Endothelial cell of umbilical vein (primary cell): ENCODE measurements at regions not wholly inside any gene's neighbourhood (a gene's known extent, or its start where the extent isn't known, plus 50 kb on each side); places are given as distances from the start of the nearest gene placed in this dataset.

Experiments used
- BruUV-seq: library from RNA; stranded (reverse); fragments of 400-500 nt; replicated peaks from 2 replicates; lab custom pipeline; 2021; lab: Mats Ljungman, UMichigan
- CTCF ChIA-PET: fragments of 300-600, 350-600 bp; sonication (Branson Sonifier 250); formaldehyde crosslinking; loops from one replicate; lab custom pipeline; 2021; ENCODE audit warnings: antibody characterized with exemption, inconsistent platforms; lab: Charles Lee
- POLR2A ChIA-PET: fragments of 300-600, 350-600 bp; sonication (Branson Sonifier 250); formaldehyde crosslinking; loops from one replicate; lab custom pipeline; 2021; ENCODE audit warnings: antibody characterized with exemption, inconsistent platforms; lab: Charles Lee
- DNase-seq: peaks from one replicate; pipeline ENCODE4 v3.0.0-alpha.2; 2011; ENCODE audit warnings: low read depth, low spot score
- FAIRE-seq: peaks from 2 replicates; lab custom pipeline; 2011; peaks lifted over from hg19 to GRCh38; lab: Jason Lieb, UNC
- H2AFZ ChIP-seq: 2 replicates; pipeline ENCODE4 v1.6.0; 2012; ENCODE audit warnings: low read depth, low read length, control low read depth, inconsistent platforms
- H3K27ac ChIP-seq: 2 replicates; pipeline ENCODE4 v1.5.1; 2011; ENCODE audit warnings: low read depth, mild to moderate bottlenecking, control low read depth, low read length, moderate library complexity; ENCODE audit not compliant: insufficient read depth
- H3K27me3 ChIP-seq, 2 experiments: 2 replicates each; pipeline versions ENCODE4 v1.6.0 to v1.6.1; 2011; ENCODE audit warnings: low read length in 2 of 2, mixed read lengths in 1 of 2; ENCODE audit not compliant: control insufficient read depth in 2 of 2, insufficient read depth in 2 of 2
- H3K36me3 ChIP-seq, 2 experiments: 2 replicates in 1 of 2; 3 replicates in 1 of 2; pipeline ENCODE4 v1.5.1; 2011; ENCODE audit warnings: low read length in 2 of 2, mild to moderate bottlenecking in 1 of 2, moderate library complexity in 1 of 2; ENCODE audit not compliant: control insufficient read depth in 2 of 2, insufficient read depth in 2 of 2; ENCODE audit errors: extremely low read depth in 1 of 2
- H3K4me1 ChIP-seq: 3 replicates; pipeline ENCODE4 v1.5.1; 2011; ENCODE audit warnings: mild to moderate bottlenecking, low read length; ENCODE audit not compliant: control insufficient read depth, insufficient read depth; ENCODE audit errors: extremely low read depth
- H3K4me2 ChIP-seq: 2 replicates; pipeline ENCODE4 v1.6.1; 2011; ENCODE audit warnings: low read length, control low read depth, mixed read lengths; ENCODE audit not compliant: insufficient read depth
- H3K4me3 ChIP-seq, 3 experiments: fragments of 200-600 bp in 1 of 3; sonication (generic), shearing (Covaris generic) in 1 of 3; replicated peaks in 1 of 3; 2 replicates each; pipeline ENCODE4 v1.5.1; 2011 to 2016; ENCODE audit warnings: control low read depth in 3 of 3, low read length in 3 of 3, mild to moderate bottlenecking in 2 of 3, inconsistent platforms in 1 of 3, low read depth in 1 of 3, moderate library complexity in 1 of 3; ENCODE audit not compliant: insufficient read depth in 1 of 3
- H3K79me2 ChIP-seq: 2 replicates; pipeline ENCODE4 v1.6.0; 2012; ENCODE audit warnings: low read length, inconsistent platforms; ENCODE audit not compliant: control insufficient read depth, insufficient read depth
- H3K9ac ChIP-seq: replicated peaks from 2 replicates; pipeline ENCODE3; 2011; ENCODE audit warnings: low read length, control low read depth; ENCODE audit not compliant: insufficient read depth; ENCODE audit errors: extremely low read depth
- H3K9me1 ChIP-seq: replicated peaks from 3 replicates; pipeline ENCODE4 v1.6.0; 2011; ENCODE audit warnings: mild to moderate bottlenecking, low read length; ENCODE audit not compliant: control insufficient read depth, insufficient read depth; ENCODE audit errors: extremely low read depth
- H3K9me3 ChIP-seq: replicated peaks from 2 replicates; pipeline ENCODE4 v1.5.1; 2012; ENCODE audit warnings: low read length, inconsistent platforms; ENCODE audit not compliant: control insufficient read depth, insufficient read depth
- H4K20me1 ChIP-seq: replicated peaks from 2 replicates; pipeline ENCODE3; 2011; ENCODE audit warnings: mild to moderate bottlenecking, low read length; ENCODE audit not compliant: control insufficient read depth, insufficient read depth; ENCODE audit errors: extremely low read depth
- EZH2 ChIP-seq: IDR thresholded peaks from 2 replicates; pipeline ENCODE4 v1.6.1; 2012; ENCODE audit warnings: borderline replicate concordance, low read depth, mild to moderate bottlenecking, moderate library complexity, low read length, inconsistent platforms; ENCODE audit not compliant: severe bottlenecking
- FOS ChIP-seq: IDR thresholded peaks from 2 replicates; pipeline ENCODE4 v1.6.1; 2011; ENCODE audit warnings: mild to moderate bottlenecking, low read length, moderate library complexity, borderline replicate concordance; ENCODE audit not compliant: insufficient read depth
- GATA2 ChIP-seq: IDR thresholded peaks from 2 replicates; pipeline ENCODE4 v1.7.0; 2011; ENCODE audit warnings: low read depth, mild to moderate bottlenecking, moderate library complexity, mixed read lengths, low read length; ENCODE audit not compliant: insufficient read length, insufficient read depth
- JUN ChIP-seq: IDR thresholded peaks from 2 replicates; pipeline ENCODE4 v1.6.1; 2011; ENCODE audit warnings: borderline replicate concordance, low read depth; ENCODE audit not compliant: insufficient read length, insufficient read depth
- MYC ChIP-seq: IDR thresholded peaks from one replicate; pipeline ENCODE4 v1.6.1; 2011; ENCODE audit warnings: mild to moderate bottlenecking, low read depth, low read length
- POLR2A ChIP-seq: IDR thresholded peaks from 2 replicates; pipeline ENCODE4 v1.6.1; 2012; ENCODE audit warnings: low read depth, mild to moderate bottlenecking, control low read depth, low read length
- POLR2AphosphoS5 ChIP-seq: IDR thresholded peaks from 2 replicates; pipeline ENCODE4 v1.6.1; 2012; ENCODE audit warnings: low read depth, mild to moderate bottlenecking, control low read depth, low read length, moderate library complexity; ENCODE audit not compliant: insufficient read depth
- dilution Hi-C: fragments of 300-500 bp; cut with MboI; formaldehyde crosslinking; loops from one replicate; pipeline ENCODE4 v1.15.0; 2019; ENCODE audit warnings: low sequenced_read_pairs; ENCODE audit not compliant: extremely low pct_ligation_motif_present
- intact Hi-C: fragments of 100-400 bp; cut with micrococcal nuclease; formaldehyde crosslinking; loops from one replicate; pipeline ENCODE4 v1.10.0; 2022
- TF ChIP-seq, protein P1 (sequence below), 2 donors: IDR thresholded peaks; 1 replicate in 1 of 2; 2 replicates in 1 of 2; pipeline ENCODE4 v1.5.1; 2011; ENCODE audit warnings: low read length in 2 of 2, mild to moderate bottlenecking in 2 of 2, moderate library complexity in 2 of 2, control low read depth in 1 of 2, inconsistent platforms in 1 of 2, low read depth in 1 of 2; ENCODE audit not compliant: insufficient read depth in 1 of 2; ENCODE audit errors: extremely low read depth in 1 of 2
- TF ChIP-seq, protein P2 (sequence below): IDR thresholded peaks from 2 replicates; pipeline ENCODE4 v1.6.1; 2011; ENCODE audit not compliant: insufficient read depth, insufficient read length

DNA sequence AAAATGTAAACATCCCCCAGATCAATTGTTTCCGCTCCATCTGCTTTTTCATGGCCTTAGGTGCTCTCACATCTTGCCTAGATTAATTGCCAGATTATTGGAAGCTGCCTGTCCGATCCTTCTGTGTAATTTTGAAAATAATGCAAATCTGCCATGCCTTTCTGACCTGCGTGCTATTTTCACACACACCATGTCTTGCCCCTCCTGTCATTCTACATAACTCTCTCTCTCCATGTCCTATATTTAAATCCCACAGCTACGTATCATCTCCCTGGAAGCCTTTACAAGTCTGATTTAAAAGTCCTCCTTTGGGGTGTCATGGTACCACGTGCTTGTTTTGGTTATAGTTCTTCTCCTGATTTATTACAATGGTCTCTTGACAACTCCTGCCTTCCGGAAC lies 247.6 kb upstream of the ELAVL2 start:
- Histone ChIP-seq H3K9me1 (no peaks in the 10 kb centered on the region), H3K27ac (no peak overlapping the region), H3K4me3 (no peak overlapping the region), H3K36me3 (no peaks in the 10 kb centered on the region), H3K79me2 (no peaks in the 10 kb centered on the region), H3K9ac (no peak overlapping the region), H3K9me3 (peaks cover 8% of the 10 kb centered on the region), H3K4me2 (no peak overlapping the region), H3K27me3 (no peaks in the 10 kb centered on the region), H2AFZ (no peak overlapping the region), H4K20me1 (no peaks in the 10 kb centered on the region), H3K4me1 (no peaks in the 10 kb centered on the region)
- dilution Hi-C loops = no loop called here
- intact Hi-C loops = no loop called here
- FAIRE-seq (no peak), DNase-seq (no peak)
- no peak for TF ChIP-seq POLR2AphosphoS5
- no peak for TF ChIP-seq GATA2
- no peak for TF ChIP-seq EZH2
- TF ChIP-seq JUN = no peak
- no peak for TF ChIP-seq MYC
- TF ChIP-seq POLR2A = no peak
- TF ChIP-seq FOS = no peak
- CTCF ChIA-PET = no interaction called here
- BruUV-seq = no TSS peak
- POLR2A ChIA-PET = no interaction called here

DNA sequence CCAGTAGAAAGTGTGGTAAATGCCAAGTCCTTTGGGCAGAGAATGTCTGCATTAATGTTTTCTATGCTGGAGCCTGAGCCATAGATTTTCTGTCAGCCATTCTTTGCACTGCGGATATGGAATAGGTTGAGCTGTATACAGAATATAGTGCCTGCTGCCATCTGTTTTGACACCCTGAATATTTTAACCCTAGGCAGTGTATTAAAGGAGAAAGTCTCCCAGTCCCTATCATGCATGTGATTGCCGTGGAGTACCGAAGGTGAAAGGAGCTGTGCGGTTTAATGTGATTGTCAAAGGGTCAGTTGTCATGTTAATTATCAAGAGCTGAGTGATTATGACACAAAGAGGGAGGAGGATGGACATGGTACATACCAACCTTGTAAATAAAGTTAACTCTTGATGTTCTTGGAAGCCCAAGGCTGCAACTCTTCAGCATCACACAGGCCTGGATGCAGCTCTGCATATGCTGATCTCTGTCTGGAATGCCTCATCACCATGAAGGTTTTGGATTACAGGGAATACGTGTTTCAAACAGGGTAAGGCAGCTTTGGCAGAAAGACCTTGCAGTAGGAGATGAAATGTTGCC lies 247.1 kb upstream of the ELAVL2 start:
- Histone ChIP-seq H3K9me1 (no peaks in the 10 kb centered on the region), H3K4me3 (no peak overlapping the region), H2AFZ (no peak overlapping the region), H4K20me1 (no peaks in the 10 kb centered on the region), H3K9ac (no peak overlapping the region), H3K4me2 (no peak overlapping the region), H3K4me1 (no peaks in the 10 kb centered on the region), H3K79me2 (no peaks in the 10 kb centered on the region), H3K36me3 (no peaks in the 10 kb centered on the region), H3K27me3 (no peaks in the 10 kb centered on the region), H3K9me3 (peaks cover 8% of the 10 kb centered on the region), H3K27ac (no peak overlapping the region)
- no peak for FAIRE-seq
- dilution Hi-C loops (no loop called here), intact Hi-C loops (no loop called here)
- no peak for DNase-seq
- ChIA-PET CTCF (no interaction called here), POLR2A (no interaction called here)
- TF ChIP-seq, protein P1, sequence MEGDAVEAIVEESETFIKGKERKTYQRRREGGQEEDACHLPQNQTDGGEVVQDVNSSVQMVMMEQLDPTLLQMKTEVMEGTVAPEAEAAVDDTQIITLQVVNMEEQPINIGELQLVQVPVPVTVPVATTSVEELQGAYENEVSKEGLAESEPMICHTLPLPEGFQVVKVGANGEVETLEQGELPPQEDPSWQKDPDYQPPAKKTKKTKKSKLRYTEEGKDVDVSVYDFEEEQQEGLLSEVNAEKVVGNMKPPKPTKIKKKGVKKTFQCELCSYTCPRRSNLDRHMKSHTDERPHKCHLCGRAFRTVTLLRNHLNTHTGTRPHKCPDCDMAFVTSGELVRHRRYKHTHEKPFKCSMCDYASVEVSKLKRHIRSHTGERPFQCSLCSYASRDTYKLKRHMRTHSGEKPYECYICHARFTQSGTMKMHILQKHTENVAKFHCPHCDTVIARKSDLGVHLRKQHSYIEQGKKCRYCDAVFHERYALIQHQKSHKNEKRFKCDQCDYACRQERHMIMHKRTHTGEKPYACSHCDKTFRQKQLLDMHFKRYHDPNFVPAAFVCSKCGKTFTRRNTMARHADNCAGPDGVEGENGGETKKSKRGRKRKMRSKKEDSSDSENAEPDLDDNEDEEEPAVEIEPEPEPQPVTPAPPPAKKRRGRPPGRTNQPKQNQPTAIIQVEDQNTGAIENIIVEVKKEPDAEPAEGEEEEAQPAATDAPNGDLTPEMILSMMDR (IDR thresholded peaks at IDR 0.05; ENCODE audit: extremely low read depth in 1 of 2, insufficient read depth in 1 of 2, low read depth in 1 of 2, low read length in 2 of 2) = no peak
- no peak for TF ChIP-seq EZH2
- TF ChIP-seq FOS = no peak
- no peak for TF ChIP-seq MYC
- TF ChIP-seq JUN = no peak
- TF ChIP-seq GATA2 = no peak
- TF ChIP-seq POLR2AphosphoS5 = no peak
- TF ChIP-seq, protein P2, sequence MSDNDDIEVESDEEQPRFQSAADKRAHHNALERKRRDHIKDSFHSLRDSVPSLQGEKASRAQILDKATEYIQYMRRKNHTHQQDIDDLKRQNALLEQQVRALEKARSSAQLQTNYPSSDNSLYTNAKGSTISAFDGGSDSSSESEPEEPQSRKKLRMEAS = no peak
- TF ChIP-seq POLR2A = no peak
- BruUV-seq = no TSS peak
